Fibroblast of lung (primary cell): ENCODE measurements at regions not wholly inside any gene's neighbourhood (a gene's known extent, or its start where the extent isn't known, plus 50 kb on each side); places are given as distances from the start of the nearest gene placed in this dataset.

Experiments used
- DNase-seq, 2 donors: peaks; one replicate each; pipeline versions ENCODE4 v3.0.0 to v3.0.0-alpha.2; 2010; ENCODE audit warnings: low read depth in 2 of 2
- H2AFZ ChIP-seq: 2 replicates; pipeline ENCODE4 v1.5.1; 2012; ENCODE audit warnings: low read length, control low read depth, inconsistent platforms
- H3K27ac ChIP-seq: 2 replicates; pipeline ENCODE4 v1.5.1; 2011; ENCODE audit warnings: low read length, control low read depth; ENCODE audit not compliant: insufficient read depth
- H3K27me3 ChIP-seq: 2 replicates; pipeline ENCODE4 v1.5.1; 2011; ENCODE audit warnings: mild to moderate bottlenecking, low read length; ENCODE audit not compliant: control insufficient read depth, insufficient read depth
- H3K36me3 ChIP-seq: 2 replicates; pipeline ENCODE4 v1.5.1; 2011; ENCODE audit warnings: low read length; ENCODE audit not compliant: control insufficient read depth, insufficient read depth
- H3K4me1 ChIP-seq: 2 replicates; pipeline ENCODE4 v1.5.1; 2011; ENCODE audit warnings: low read length; ENCODE audit not compliant: control insufficient read depth, insufficient read depth; ENCODE audit errors: extremely low read depth
- H3K4me2 ChIP-seq: 2 replicates; pipeline ENCODE4 v1.5.1; 2011; ENCODE audit warnings: low read length, control low read depth; ENCODE audit not compliant: insufficient read depth; ENCODE audit errors: extremely low read depth
- H3K4me3 ChIP-seq, 4 experiments: fragments of 200-600 bp in 1 of 4; sonication (generic) in 1 of 4; replicated peaks in 1 of 4; 2 replicates each; pipeline ENCODE4 v1.5.1; 2011 to 2016; ENCODE audit warnings: low read length in 4 of 4, low read depth in 3 of 4, mild to moderate bottlenecking in 3 of 4, control low read depth in 2 of 4, inconsistent platforms in 1 of 4, mixed read lengths in 1 of 4; ENCODE audit not compliant: insufficient read depth in 1 of 4; ENCODE audit errors: control extremely low read depth in 1 of 4
- H3K79me2 ChIP-seq: 2 replicates; pipeline ENCODE4 v1.5.1; 2012; ENCODE audit warnings: mild to moderate bottlenecking, low read length, inconsistent platforms; ENCODE audit not compliant: control insufficient read depth, insufficient read depth
- H3K9ac ChIP-seq: 2 replicates; pipeline ENCODE4 v1.5.1; 2011; ENCODE audit warnings: mild to moderate bottlenecking, low read length, control low read depth; ENCODE audit not compliant: insufficient read depth
- H3K9me3 ChIP-seq: 2 replicates; pipeline ENCODE4 v1.5.1; 2012; ENCODE audit warnings: low read depth, low read length; ENCODE audit not compliant: control insufficient read depth, insufficient read depth
- H4K20me1 ChIP-seq: 2 replicates; pipeline ENCODE4 v1.5.1; 2011; ENCODE audit warnings: low read length; ENCODE audit not compliant: control insufficient read depth, insufficient read depth; ENCODE audit errors: extremely low read depth
- EZH2 ChIP-seq: IDR thresholded peaks from 2 replicates; pipeline ENCODE4 v1.5.1; 2012; ENCODE audit warnings: low read length, control low read depth, mild to moderate bottlenecking; ENCODE audit errors: missing control alignments
- TF ChIP-seq, protein P1 (sequence below), 2 donors: IDR thresholded peaks in 1 of 2; conservative IDR thresholded peaks in 1 of 2; 1 replicate in 1 of 2; 2 replicates in 1 of 2; pipeline ENCODE4 v1.5.1; 2011 to 2012; ENCODE audit warnings: low read length in 2 of 2, control low read depth in 1 of 2, inconsistent platforms in 1 of 2, low read depth in 1 of 2, mild to moderate bottlenecking in 1 of 2

GRCh38 chr12:24379861-24380521 is 430.5 kb upstream of the SOX5 start:
- no peaks in the 10 kb centered on the region for H3K36me3 ChIP-seq
- H3K4me1 ChIP-seq = peaks cover 18% of the 10 kb centered on the region
- H3K27ac ChIP-seq = no peak overlapping the region
- no peaks in the 10 kb centered on the region for H4K20me1 ChIP-seq
- peaks cover 2% of the 10 kb centered on the region for H3K79me2 ChIP-seq
- no peak overlapping the region for H3K4me2 ChIP-seq
- no peaks in the 10 kb centered on the region for H3K9me3 ChIP-seq
- H3K4me3 ChIP-seq = no peak overlapping the region
- no peak overlapping the region for H2AFZ ChIP-seq
- no peak overlapping the region for H3K9ac ChIP-seq
- H3K27me3 ChIP-seq = no peaks in the 10 kb centered on the region
- TF ChIP-seq, protein P1, sequence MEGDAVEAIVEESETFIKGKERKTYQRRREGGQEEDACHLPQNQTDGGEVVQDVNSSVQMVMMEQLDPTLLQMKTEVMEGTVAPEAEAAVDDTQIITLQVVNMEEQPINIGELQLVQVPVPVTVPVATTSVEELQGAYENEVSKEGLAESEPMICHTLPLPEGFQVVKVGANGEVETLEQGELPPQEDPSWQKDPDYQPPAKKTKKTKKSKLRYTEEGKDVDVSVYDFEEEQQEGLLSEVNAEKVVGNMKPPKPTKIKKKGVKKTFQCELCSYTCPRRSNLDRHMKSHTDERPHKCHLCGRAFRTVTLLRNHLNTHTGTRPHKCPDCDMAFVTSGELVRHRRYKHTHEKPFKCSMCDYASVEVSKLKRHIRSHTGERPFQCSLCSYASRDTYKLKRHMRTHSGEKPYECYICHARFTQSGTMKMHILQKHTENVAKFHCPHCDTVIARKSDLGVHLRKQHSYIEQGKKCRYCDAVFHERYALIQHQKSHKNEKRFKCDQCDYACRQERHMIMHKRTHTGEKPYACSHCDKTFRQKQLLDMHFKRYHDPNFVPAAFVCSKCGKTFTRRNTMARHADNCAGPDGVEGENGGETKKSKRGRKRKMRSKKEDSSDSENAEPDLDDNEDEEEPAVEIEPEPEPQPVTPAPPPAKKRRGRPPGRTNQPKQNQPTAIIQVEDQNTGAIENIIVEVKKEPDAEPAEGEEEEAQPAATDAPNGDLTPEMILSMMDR (conservative IDR thresholded peaks at IDR 0.05 in 1 of 2, IDR thresholded peaks at IDR 0.05 in 1 of 2; ENCODE audit: low read depth in 1 of 2, low read length in 2 of 2) = no peak
- no peak for TF ChIP-seq EZH2
- peak in 1 of 2 donors; percentile 74 for DNase-seq

DNA sequence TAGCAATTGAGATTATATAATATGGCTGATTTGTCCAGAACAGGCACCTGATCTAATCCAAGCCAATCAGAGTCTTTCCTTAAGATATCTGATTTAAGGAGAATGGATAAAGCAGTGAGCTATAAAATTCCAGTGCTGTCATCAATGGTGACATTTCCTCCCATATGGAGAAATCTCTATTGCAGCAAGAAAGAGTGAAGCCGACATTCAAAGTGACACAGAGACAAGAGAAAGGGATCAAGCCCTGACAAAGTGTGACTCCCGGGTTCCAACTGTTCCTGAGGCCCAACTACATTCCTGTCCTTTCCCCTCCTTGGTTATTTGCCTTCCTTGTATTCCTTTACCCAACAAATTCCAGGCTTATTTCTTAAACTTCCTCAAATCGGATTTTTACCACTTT is 430.0 kb upstream of the SOX5 start:
- DNase-seq = no peak
- H3K4me2 ChIP-seq = no peak overlapping the region

GRCh38 chr12:24378548-24379407 is 429.3 kb upstream of the SOX5 start:
- H3K36me3 ChIP-seq = no peaks in the 10 kb centered on the region
- H3K79me2 ChIP-seq = peaks cover 2% of the 10 kb centered on the region
- peak; percentile 62 to 96 for DNase-seq
- H3K4me3 ChIP-seq = peak overlapping the region in 1 of 4 experiments; percentile 3
- H3K9ac ChIP-seq = no peak overlapping the region
- peak overlapping the region; percentile 77 for H3K27ac ChIP-seq
- H3K4me2 ChIP-seq = peak overlapping the region; percentile 49
- H4K20me1 ChIP-seq = no peaks in the 10 kb centered on the region
- peaks cover 18% of the 10 kb centered on the region for H3K4me1 ChIP-seq
- no peaks in the 10 kb centered on the region for H3K27me3 ChIP-seq
- TF ChIP-seq, protein P1 (conservative IDR thresholded peaks at IDR 0.05 in 1 of 2, IDR thresholded peaks at IDR 0.05 in 1 of 2; ENCODE audit: low read depth in 1 of 2, low read length in 2 of 2) = no peak
- TF ChIP-seq EZH2 = no peak
- no peak overlapping the region for H2AFZ ChIP-seq
- no peaks in the 10 kb centered on the region for H3K9me3 ChIP-seq

More for the DNA sequence above, 430.0 kb upstream of the SOX5 start:
- H3K9me3 ChIP-seq = no peaks in the 10 kb centered on the region
- H3K27ac ChIP-seq = peak overlapping the region; percentile 77
- TF ChIP-seq, protein P1 (conservative IDR thresholded peaks at IDR 0.05 in 1 of 2, IDR thresholded peaks at IDR 0.05 in 1 of 2; ENCODE audit: low read depth in 1 of 2, low read length in 2 of 2) = no peak
- no peak for TF ChIP-seq EZH2
- H4K20me1 ChIP-seq = no peaks in the 10 kb centered on the region
- no peaks in the 10 kb centered on the region for H3K27me3 ChIP-seq
- no peak overlapping the region for H3K9ac ChIP-seq
- H3K4me3 ChIP-seq = no peak overlapping the region
- peaks cover 18% of the 10 kb centered on the region for H3K4me1 ChIP-seq
- H3K79me2 ChIP-seq = peaks cover 2% of the 10 kb centered on the region
- H3K36me3 ChIP-seq = no peaks in the 10 kb centered on the region
- H2AFZ ChIP-seq = no peak overlapping the region
